Stimulated activated CD4-positive, alpha-beta T cell treated with anti-CD3 and anti-CD28 coated beads, Interleukin-1b, Interleukin-23, amount 100 ng/mL, for 48 hours (primary cell): ENCODE measurements at regions not wholly inside any gene's neighbourhood (a gene's known extent, or its start where the extent isn't known, plus 50 kb on each side); places are given as distances from the start of the nearest gene placed in this dataset.

Experiments used
- DNase-seq: peaks from one replicate; pipeline ENCODE4 v3.0.0-alpha.2; 2020

DNA sequence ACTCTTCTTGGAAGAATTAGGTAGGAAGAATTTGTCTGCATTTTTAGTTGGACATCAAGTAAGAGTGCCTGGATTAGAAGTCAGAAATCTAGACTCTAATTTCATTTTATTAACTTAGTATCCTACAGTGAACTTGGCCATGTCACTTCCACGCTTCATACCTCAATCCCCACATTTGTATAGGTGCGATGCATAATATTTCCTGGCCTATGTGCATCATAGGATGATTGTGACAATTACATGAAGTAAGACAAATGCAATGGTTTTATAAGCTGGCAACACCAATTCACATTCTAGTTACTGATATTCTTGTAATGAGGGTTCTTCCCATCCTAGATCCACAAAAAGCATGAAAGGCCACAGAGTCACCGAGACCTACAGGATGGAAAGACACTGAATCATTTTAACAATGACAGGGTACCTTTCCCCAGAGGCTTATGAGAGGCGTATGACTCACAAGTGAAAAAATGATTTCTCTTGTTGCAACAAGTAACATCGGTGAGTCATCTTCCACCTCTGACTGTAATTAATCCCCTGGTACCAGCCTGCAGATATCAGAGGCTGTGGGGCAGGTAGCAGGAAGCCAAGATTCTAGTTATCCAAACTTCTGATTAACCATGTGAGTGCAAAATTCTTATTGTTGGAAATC is 56.0 kb upstream of the OR5AK2 start:
- DNase-seq = no peak

DNA sequence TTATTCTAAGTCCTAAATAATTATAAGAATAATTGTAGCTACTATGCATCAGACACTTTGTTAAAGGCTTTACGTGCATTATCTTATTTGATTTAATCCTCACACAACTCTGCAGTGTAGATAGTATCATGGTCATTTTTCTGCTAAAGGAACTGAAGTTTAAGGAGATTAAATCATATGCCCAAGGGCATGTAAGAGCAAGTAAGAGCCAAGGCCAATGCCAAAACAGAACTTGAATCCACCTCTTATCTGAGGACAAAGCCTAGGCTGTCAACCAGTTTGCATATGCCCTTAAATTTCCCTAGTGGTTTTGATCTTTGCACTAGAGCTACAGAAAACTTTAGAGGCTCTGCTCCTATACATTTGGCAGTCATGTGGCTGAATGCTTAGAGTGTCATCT is 65.6 kb upstream of the OR5AK2 start:
- DNase-seq = no peak

DNA sequence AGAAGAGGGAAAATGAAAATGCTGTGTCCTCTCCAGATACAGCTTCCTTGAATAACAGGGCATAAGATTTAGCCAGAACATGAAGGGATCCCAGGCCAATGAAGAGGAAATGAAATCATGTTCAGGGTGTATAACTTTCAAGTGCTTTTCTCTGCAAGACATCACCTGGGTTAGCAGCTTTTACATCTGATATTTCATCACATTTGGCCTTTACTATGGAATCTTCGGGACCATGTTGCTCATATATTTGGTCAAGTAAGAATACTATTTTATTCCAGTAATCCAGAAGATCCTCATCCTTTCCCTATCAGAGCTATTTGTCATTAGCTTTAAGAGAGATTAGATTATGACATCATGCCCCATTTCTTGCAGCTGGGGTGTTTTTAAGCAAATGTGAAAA is 66.3 kb upstream of the OR5AK2 start:
- no peak for DNase-seq

- no peak for DNase-seq
These were observed 70.9 kb upstream of the OR5AK2 start for GRCh38 chr11:56917708-56918400.

GRCh38 chr11:56916587-56916986 is 72.1 kb upstream of the OR5AK2 start:
- no peak for DNase-seq

- DNase-seq = no peak
These were observed 72.6 kb upstream of the OR5AK2 start for GRCh38 chr11:56916162-56916561.

DNA sequence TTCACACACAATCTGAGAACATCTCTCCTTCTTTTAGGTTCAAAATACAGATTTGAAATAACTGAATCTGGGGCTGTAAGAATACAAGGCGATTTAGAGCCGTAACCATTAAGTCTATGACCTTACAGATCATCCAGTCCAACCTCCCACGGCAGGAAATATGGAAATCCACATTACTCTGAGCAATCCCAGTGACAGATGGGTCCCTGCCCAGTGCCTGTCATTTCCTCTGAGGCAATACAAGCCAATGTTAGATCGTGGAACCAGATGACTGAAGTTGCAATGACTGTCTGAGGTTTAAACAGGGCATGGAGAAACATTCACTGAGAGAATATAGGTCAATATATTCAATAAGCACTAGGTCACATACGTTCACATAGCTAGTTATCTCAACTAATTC is 77.4 kb upstream of the OR5AK2 start:
- no peak for DNase-seq

DNA sequence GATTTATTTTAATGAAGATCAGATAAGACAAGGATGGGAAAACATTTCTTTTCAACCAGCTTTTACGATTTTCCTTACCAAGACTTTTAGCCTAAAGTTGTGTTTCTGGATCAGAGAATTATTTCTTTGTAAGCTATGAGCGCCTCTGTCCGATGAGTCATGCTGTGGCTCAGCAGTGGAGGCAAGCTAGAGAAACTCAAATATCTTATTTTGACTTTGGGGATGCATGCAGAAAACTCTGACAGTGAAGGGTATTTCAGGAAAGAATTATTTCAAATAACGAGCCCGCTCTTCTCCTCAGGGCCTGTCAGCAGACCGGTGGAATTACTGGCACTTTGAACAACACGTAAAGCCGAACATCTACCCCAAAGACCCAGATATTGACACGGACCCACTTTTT is 77.9 kb upstream of the OR5AK2 start:
- DNase-seq = no peak

DNA sequence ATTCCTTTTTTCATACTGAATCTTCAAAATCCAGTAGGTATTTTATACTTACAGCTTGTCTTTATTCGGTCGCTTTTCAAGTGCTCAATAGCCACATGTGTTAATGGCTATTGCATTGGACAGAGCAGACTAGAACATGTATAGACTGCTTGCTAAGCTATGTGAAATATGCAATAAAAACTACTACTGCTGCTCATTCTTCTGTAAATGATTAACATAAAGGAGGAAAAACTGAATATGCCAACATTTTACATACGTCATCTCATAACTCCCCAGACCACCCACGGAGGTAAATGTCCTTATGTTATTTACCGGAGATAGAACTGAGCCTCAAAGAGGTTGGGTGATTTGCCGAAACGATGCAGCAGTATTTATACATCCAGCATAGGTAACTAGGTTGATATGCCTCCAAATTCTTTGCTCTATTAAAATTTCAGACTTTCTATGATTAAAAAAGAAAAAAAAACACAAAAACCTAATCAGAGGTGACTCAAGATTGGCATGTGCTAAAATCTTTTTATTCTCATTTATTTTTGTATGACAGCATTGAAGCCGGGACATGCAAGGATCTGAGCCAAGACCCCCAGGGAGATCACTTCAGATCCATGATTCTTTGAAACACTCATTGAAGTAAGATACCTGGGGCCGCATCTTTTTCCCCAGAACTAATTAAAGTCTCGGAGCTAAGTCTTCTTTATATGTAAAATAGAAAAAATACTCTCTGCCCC is 78.5 kb upstream of the OR5AK2 start:
- DNase-seq = no peak

GRCh38 chr11:56909563-56909962 is 79.2 kb upstream of the OR5AK2 start:
- no peak for DNase-seq

GRCh38 chr11:56909080-56909479 is 79.6 kb upstream of the OR5AK2 start:
- DNase-seq = no peak

- DNase-seq = no peak
These were observed 82.0 kb upstream of the OR5AK2 start for GRCh38 chr11:56906683-56907148.

GRCh38 chr11:56905936-56906335 is 82.8 kb upstream of the OR5AK2 start:
- DNase-seq = no peak

DNA sequence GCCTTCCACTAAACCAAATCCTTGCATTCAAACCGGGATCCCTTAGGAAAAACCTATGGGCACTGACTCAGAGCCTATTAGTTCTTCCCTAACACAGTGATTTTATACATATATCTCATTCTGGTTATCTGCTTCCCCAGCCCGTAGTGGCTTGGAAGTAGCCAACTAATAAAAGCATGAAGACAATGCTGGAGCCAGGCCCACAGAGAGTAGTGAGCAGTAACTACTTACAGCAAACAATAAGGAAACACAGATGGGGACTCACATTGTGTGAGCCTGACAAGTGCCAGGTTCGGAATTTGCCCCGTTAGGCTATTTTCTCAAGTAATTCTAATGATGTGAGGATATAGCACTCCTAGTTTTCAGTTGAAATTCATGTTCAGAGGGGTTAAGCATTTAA is 83.3 kb upstream of the OR5AK2 start:
- DNase-seq = no peak

DNA sequence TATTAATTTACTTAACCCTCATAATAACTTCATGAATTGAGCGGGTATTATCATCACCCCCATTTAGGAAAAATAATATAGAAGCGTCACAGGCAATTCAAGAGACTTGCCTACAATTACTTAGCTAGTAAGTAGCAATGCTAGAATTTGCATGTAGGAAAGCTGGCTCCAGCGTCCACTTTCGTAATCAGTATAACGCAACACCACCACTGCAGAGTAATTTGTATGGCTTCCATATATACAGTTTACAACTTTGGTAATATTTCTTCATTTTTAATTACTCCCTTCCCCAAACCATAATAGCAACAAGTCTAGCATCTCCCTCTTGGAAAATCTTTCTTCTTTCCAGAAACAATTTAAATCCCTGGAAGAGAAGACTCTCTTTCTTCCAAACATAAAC is 89.9 kb upstream of the OR5AK2 start:
- no peak for DNase-seq

GRCh38 chr11:56890584-56891305 is 98.0 kb upstream of the OR5AK2 start:
- no peak for DNase-seq

- no peak for DNase-seq
These were observed 98.7 kb upstream of the OR5AK2 start for GRCh38 chr11:56889986-56890385.

- no peak for DNase-seq
These were observed 100.8 kb upstream of the OR5AK2 start for GRCh38 chr11:56887940-56888339.

DNA sequence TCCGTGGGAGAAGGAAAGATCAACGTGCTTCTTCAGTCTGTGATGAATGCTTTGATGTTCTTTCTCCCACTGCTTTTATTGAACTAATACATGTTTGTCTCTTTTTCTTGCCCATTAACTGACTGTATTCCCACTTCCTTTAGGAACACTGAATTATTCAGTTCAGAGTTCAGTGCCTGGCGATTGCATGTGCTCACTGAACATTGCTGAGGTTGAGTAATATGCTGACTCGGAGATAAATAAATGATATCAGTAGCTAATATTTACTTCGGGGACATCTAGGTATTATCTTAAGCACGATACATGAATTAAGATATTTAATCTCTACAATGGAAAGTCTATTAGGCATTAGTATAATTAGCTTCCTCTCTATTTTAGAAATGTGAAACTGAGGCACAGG is 102.3 kb upstream of the OR5AK2 start:
- DNase-seq = no peak

DNA sequence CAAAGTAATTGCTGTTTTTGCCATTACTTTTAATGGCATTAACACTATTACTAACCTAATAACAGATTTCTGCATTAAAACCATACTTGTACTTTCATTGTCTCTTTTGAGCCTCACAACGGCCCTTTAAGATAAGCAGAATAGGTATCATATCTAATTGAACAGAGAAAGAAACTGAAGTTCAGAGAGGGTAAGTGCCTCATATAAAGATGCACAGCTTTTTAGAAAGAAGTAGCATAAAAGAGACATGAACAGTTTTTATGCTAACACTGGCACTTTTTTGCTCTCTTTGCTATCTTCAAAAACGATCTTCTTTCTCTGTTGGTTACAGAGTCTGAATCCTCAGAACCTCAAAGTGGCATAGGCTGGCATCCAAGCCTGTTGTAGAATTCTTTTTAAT is 102.9 kb upstream of the OR5AK2 start:
- no peak for DNase-seq

DNA sequence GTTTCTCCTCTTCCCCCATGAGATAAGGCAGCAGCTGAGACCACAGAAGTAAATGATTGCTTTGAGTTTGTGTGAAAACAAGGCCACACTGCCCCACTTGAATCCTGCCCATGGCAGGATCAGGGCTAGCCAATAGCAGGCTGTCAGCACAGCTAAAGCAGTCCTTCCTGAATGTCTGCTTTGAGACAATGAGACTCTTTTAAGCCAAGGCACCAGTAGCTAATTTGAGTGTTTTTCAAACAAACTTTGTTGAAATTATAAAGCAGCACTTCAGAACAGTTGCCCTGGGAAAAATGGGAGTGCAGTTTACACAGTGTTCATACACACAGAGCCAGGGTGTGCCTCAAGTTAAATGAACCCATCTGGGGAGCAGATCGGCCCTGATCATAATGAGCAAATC is 103.5 kb upstream of the OR5AK2 start:
- no peak for DNase-seq

DNA sequence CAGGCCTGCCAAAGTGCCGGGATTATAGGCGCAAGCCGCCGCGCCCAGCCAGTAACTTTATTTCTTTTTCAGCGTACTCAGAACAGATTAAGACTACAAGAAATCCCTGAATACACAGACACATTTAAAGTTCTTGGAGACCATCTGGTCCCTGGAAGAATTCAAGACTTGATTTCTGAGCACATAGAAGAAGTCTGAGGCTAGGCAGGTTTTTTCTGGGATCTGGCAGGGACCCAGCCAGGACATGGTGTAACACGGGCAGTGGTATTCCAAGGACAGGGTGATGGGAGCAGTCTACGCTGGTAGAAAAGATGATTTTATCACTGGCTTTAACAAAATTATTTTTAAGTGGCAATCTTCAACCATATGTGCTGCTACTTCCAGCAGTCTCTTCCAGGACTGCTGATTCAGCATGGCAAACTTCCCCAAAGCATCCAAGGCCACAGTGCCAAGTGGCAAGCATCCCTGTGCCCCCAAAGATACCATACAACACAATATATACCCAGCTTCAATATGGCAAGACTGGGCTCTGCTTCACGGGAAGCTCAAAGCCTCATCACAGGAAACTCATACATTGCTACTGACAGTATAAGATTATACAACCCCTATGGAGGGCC is 105.2 kb upstream of the OR5AK2 start:
- no peak for DNase-seq
